HCT116 (cell line): ENCODE measurements at regions not wholly inside any gene's neighbourhood (a gene's known extent, or its start where the extent isn't known, plus 50 kb on each side); places are given as distances from the start of the nearest gene placed in this dataset.

Experiments
- ATAC-seq: fragments of 200-7000 bp; cut with Tn5 transposase; 2 replicates; pipeline ENCODE4 v1.9.1; 2020; ENCODE audit warnings: mild to moderate bottlenecking, moderate library complexity
- BruUV-seq: library from RNA; stranded (reverse); fragments of 400-500 nt; replicated peaks from 2 replicates; lab custom pipeline; 2021; lab: Mats Ljungman, UMichigan
- CTCF ChIA-PET: fragments of 300-600 bp; sonication (Branson Sonifier 250); formaldehyde crosslinking; loops from one replicate; lab custom pipeline; 2021; ENCODE audit warnings: antibody characterized with exemption; lab: Charles Lee
- POLR2A ChIA-PET: fragments of 300-600, 350-600 bp; sonication (Branson Sonifier 250); formaldehyde crosslinking; loops from one replicate; lab custom pipeline; 2021; ENCODE audit warnings: antibody characterized with exemption; lab: Charles Lee
- RAD21 ChIA-PET, 2 experiments: fragments of 300-600 bp; sonication (Branson Sonifier 250); formaldehyde crosslinking; loops; one replicate each; lab custom pipeline; 2023; ENCODE audit warnings: low total read pairs in 2 of 2; ENCODE audit not compliant: uncharacterized antibody in 2 of 2, unreplicated experiment in 2 of 2, low non-redundant PET in 1 of 2; lab: Charles Lee
- DNase-seq: peaks from one replicate; pipeline ENCODE4 v3.0.0-alpha.2; 2010; ENCODE audit warnings: low read depth, low spot score
- H2AFZ ChIP-seq: fragments of 200-600 bp; shearing (Covaris generic), sonication (generic); 2 replicates; pipeline ENCODE4 v1.6.1; 2017; ENCODE audit warnings: low read depth, mixed run types, mixed read lengths, antibody characterized with exemption, low read length; ENCODE audit not compliant: poor library complexity, severe bottlenecking
- H3K27ac ChIP-seq: 2 replicates; pipeline ENCODE4 v1.5.1; 2012; ENCODE audit warnings: low read depth, low read length
- H3K27me3 ChIP-seq: fragments of 200-600 bp; sonication (generic); 2 replicates; pipeline ENCODE4 v1.6.1; 2016; ENCODE audit warnings: mixed run types, low read length, mixed read lengths; ENCODE audit not compliant: insufficient read depth
- H3K36me3 ChIP-seq, 2 experiments: fragments of 200-500 bp in 1 of 2; fragments of 200-600 bp in 1 of 2; sonication (Bioruptor generic) in 1 of 2; sonication (generic) in 1 of 2; 2 replicates each; pipeline versions ENCODE4 v1.5.1 to v1.6.1; 2014 to 2016; ENCODE audit warnings: low read length in 2 of 2, inconsistent platforms in 1 of 2, mixed read lengths in 1 of 2, mixed run types in 1 of 2; ENCODE audit not compliant: insufficient read depth in 2 of 2, control insufficient read depth in 1 of 2
- H3K4me1 ChIP-seq, 2 experiments: fragments of 200-600 bp in 1 of 2; sonication (generic) in 1 of 2; 2 replicates each; pipeline versions ENCODE4 v1.5.1 to v1.6.1; 2012 to 2017; ENCODE audit warnings: low read length in 2 of 2, inconsistent platforms in 1 of 2, mild to moderate bottlenecking in 1 of 2, mixed read lengths in 1 of 2, mixed run types in 1 of 2, moderate library complexity in 1 of 2; ENCODE audit not compliant: insufficient read depth in 2 of 2, control insufficient read depth in 1 of 2
- H3K4me2 ChIP-seq: fragments of 200-600 bp; sonication (generic); 2 replicates; pipeline ENCODE4 v1.6.1; 2017; ENCODE audit warnings: mixed run types, low read length, mixed read lengths
- H3K4me3 ChIP-seq, 2 experiments: fragments of 200-600 bp in 1 of 2; sonication (generic) in 1 of 2; replicated peaks in 1 of 2; 2 replicates each; pipeline ENCODE4 v1.5.1; 2011 to 2016; ENCODE audit warnings: low read length in 2 of 2, control low read depth in 1 of 2, low read depth in 1 of 2, mild to moderate bottlenecking in 1 of 2, mixed read lengths in 1 of 2, mixed run types in 1 of 2
- H3K79me2 ChIP-seq: fragments of 200-600 bp; sonication (generic); 2 replicates; pipeline ENCODE4 v1.6.1; 2017; ENCODE audit warnings: mild to moderate bottlenecking, mixed run types, low read length, moderate library complexity, mixed read lengths; ENCODE audit not compliant: insufficient read depth
- H3K9ac ChIP-seq: fragments of 200-600 bp; sonication (generic); 2 replicates; pipeline ENCODE4 v1.6.1; 2016; ENCODE audit warnings: low read length, mixed read lengths
- H3K9me2 ChIP-seq: fragments of 200-600 bp; sonication (generic), shearing (Covaris generic); 2 replicates; pipeline ENCODE4 v1.6.1; 2017; ENCODE audit warnings: mixed run types, mild to moderate bottlenecking, moderate library complexity; ENCODE audit not compliant: insufficient read depth
- H3K9me3 ChIP-seq, 2 experiments: fragments of 200-500 bp in 1 of 2; fragments of 200-600 bp in 1 of 2; sonication (Bioruptor generic) in 1 of 2; sonication (generic) in 1 of 2; 2 replicates each; pipeline ENCODE4 v1.6.1; 2014 to 2017; ENCODE audit warnings: low read length in 2 of 2, mixed read lengths in 2 of 2, inconsistent platforms in 1 of 2, low read depth in 1 of 2, mild to moderate bottlenecking in 1 of 2, mixed run types in 1 of 2, moderate library complexity in 1 of 2; ENCODE audit not compliant: control insufficient read depth in 1 of 2, insufficient read depth in 1 of 2
- H4K20me1 ChIP-seq: fragments of 200-600 bp; sonication (generic), shearing (Covaris generic); 2 replicates; pipeline ENCODE4 v1.6.1; 2017; ENCODE audit warnings: mixed run types, mild to moderate bottlenecking, moderate library complexity; ENCODE audit not compliant: insufficient read depth
- ATF3 ChIP-seq: IDR thresholded peaks from 2 replicates; pipeline ENCODE4 v1.6.1; 2012
- CBX3 ChIP-seq: IDR thresholded peaks from 2 replicates; pipeline ENCODE4 v1.6.1; 2012; ENCODE audit warnings: low read depth
- CEBPB ChIP-seq: IDR thresholded peaks from 2 replicates; pipeline ENCODE4 v1.6.1; 2012; ENCODE audit warnings: low read depth
- CTCF ChIP-seq, 3 experiments: fragments of 200-600 bp in 1 of 3; sonication (generic) in 1 of 3; IDR thresholded peaks in 2 of 3; conservative IDR thresholded peaks in 1 of 3; 2 replicates each; pipeline ENCODE4 v1.5.1; 2012 to 2017; ENCODE audit warnings: low read depth in 2 of 3, low read length in 2 of 3, antibody characterized with exemption in 1 of 3, borderline replicate concordance in 1 of 3, control low read depth in 1 of 3, mild to moderate bottlenecking in 1 of 3, mixed read lengths in 1 of 3, mixed run types in 1 of 3, moderate library complexity in 1 of 3; ENCODE audit not compliant: insufficient read depth in 1 of 3
- EZH2phosphoT487 ChIP-seq: fragments of 200-600 bp; IDR thresholded peaks from 2 replicates; pipeline ENCODE4 v1.6.1; 2018; ENCODE audit warnings: antibody characterized with exemption, borderline replicate concordance
- FOSL1 ChIP-seq: IDR thresholded peaks from 2 replicates; pipeline ENCODE4 v1.6.1; 2012; ENCODE audit warnings: low read depth
- JUND ChIP-seq: IDR thresholded peaks from 2 replicates; pipeline ENCODE4 v1.6.1; 2012
- MAX ChIP-seq: IDR thresholded peaks from 2 replicates; pipeline ENCODE4 v1.6.1; 2012
- POLR2AphosphoS5 ChIP-seq: IDR thresholded peaks from 2 replicates; pipeline ENCODE4 v1.6.1; 2011; ENCODE audit warnings: mild to moderate bottlenecking, low read depth, low read length, moderate library complexity
- RAD21 ChIP-seq: IDR thresholded peaks from 2 replicates; pipeline ENCODE4 v1.6.1; 2012; ENCODE audit warnings: low read depth, mild to moderate bottlenecking
- REST ChIP-seq: IDR thresholded peaks from 2 replicates; pipeline ENCODE4 v1.6.1; 2012; ENCODE audit warnings: low read depth
- SP1 ChIP-seq: IDR thresholded peaks from 2 replicates; pipeline ENCODE4 v1.6.1; 2012; ENCODE audit warnings: low read depth
- SRF ChIP-seq: IDR thresholded peaks from 2 replicates; pipeline ENCODE4 v1.6.1; 2012; ENCODE audit warnings: low read depth
- TCF7L2 ChIP-seq: IDR thresholded peaks from 2 replicates; pipeline ENCODE4 v1.7.0; 2011; ENCODE audit warnings: borderline replicate concordance, inconsistent platforms; ENCODE audit not compliant: insufficient read depth, insufficient read length; ENCODE audit errors: extremely low read depth
- ZBTB33 ChIP-seq: IDR thresholded peaks from 2 replicates; pipeline ENCODE4 v1.6.1; 2011; ENCODE audit warnings: mild to moderate bottlenecking, low read length, moderate library complexity; ENCODE audit not compliant: insufficient replicate concordance; ENCODE audit errors: extremely low read depth
- ZFX ChIP-seq: fragments of 450-650 bp; IDR thresholded peaks from 2 replicates; pipeline ENCODE4 v1.6.1; 2017
- intact Hi-C: fragments of 100-400 bp; cut with micrococcal nuclease; formaldehyde crosslinking; loops from 2 replicates; pipeline ENCODE4 v1.10.0; 2022

GRCh38 chrX:118187100-118187499 is 70.5 kb upstream of the KLHL13 start:
- Histone ChIP-seq H3K79me2 (no peaks in the 10 kb centered on the region), H3K27ac (no peak overlapping the region), H3K4me2 (no peak overlapping the region), H3K9ac (no peak overlapping the region), H3K27me3 (no peaks in the 10 kb centered on the region), H3K9me2 (no peaks in the 10 kb centered on the region), H4K20me1 (no peaks in the 10 kb centered on the region), H3K4me1 (no peaks in the 10 kb centered on the region), H2AFZ (no peak overlapping the region), H3K4me3 (no peak overlapping the region), H3K9me3 (no peaks in the 10 kb centered on the region), H3K36me3 (no peaks in the 10 kb centered on the region)
- DNase-seq (no peak), ATAC-seq (no peak)
- POLR2A ChIA-PET, result no interaction called here
- BruUV-seq, result no TSS peak
- CTCF ChIA-PET, result no interaction called here
- RAD21 ChIA-PET, result no interaction called here
- TF ChIP-seq JUND (no peak), FOSL1 (no peak), RAD21 (no peak), ZFX (no peak), TCF7L2 (no peak), SP1 (no peak), POLR2AphosphoS5 (no peak), ZBTB33 (no peak), CEBPB (no peak), CTCF (IDR thresholded peaks at IDR 0.05 in 2 of 3, conservative IDR thresholded peaks at IDR 0.05 in 1 of 3; ENCODE audit: borderline replicate concordance in 1 of 3, insufficient read depth in 1 of 3, low read depth in 2 of 3, low read length in 2 of 3) (no peak), ATF3 (no peak), CBX3 (no peak), REST (no peak), MAX (no peak), SRF (no peak), EZH2phosphoT487 (no peak)
- intact Hi-C loops, result no loop called here
